ENCODE measurements at regions not wholly inside any gene's neighbourhood (a gene's known extent, or its start where the extent isn't known, plus 50 kb on each side); places are given as distances from the start of the nearest gene placed in this dataset.

- Histone ChIP-seq H3F3A (ENCODE audit: insufficient read depth, low read length) (no peaks in the 10 kb centered on the region), H3K4me1 (ENCODE audit: low read length) (no peaks in the 10 kb centered on the region), H3K36me3 (replicated peaks; ENCODE audit: insufficient read depth, low read length) (no peaks in the 10 kb centered on the region), H3K79me2 (ENCODE audit: low read length) (no peaks in the 10 kb centered on the region), H3K9me3 (replicated peaks; ENCODE audit: insufficient read depth, low read length) (no peaks in the 10 kb centered on the region), H4K20me1 (ENCODE audit: insufficient read depth, low read length) (no peaks in the 10 kb centered on the region), H2AFZ (ENCODE audit: low read length) (no peak overlapping the region), H3K9ac (ENCODE audit: low read length) (no peak overlapping the region), H3K4me3 (ENCODE audit: low read length) (no peak overlapping the region), H3K9me2 (replicated peaks; ENCODE audit: insufficient read depth, low read length) (no peaks in the 10 kb centered on the region), H3K4me2 (ENCODE audit: low read depth, low read length) (no peak overlapping the region), H3K27me3 (replicated peaks; ENCODE audit: insufficient read depth, low read length) (no peaks in the 10 kb centered on the region), H3K27ac (ENCODE audit: low read length) (no peak overlapping the region)
- TF ChIP-seq EZH2 (optimal IDR thresholded peaks at IDR 0.05; ENCODE audit: low read depth, low read length) = no peak
- no peak for TF ChIP-seq CTCF (IDR thresholded peaks at IDR 0.05; ENCODE audit: low read length)
- TF ChIP-seq EZH2phosphoT487 (IDR thresholded peaks at IDR 0.05; ENCODE audit: low read length) = no peak
- no peak for DNase-seq
Observed at GRCh38 chr2:58535990-58536389, 294.9 kb upstream of the FANCL start.

GRCh38 chr2:58535182-58535581 is 294.1 kb upstream of the FANCL start:
- no peaks in the 10 kb centered on the region for H3K4me1 ChIP-seq (ENCODE audit: low read length)
- H3K79me2 ChIP-seq (ENCODE audit: low read length) = no peaks in the 10 kb centered on the region
- H4K20me1 ChIP-seq (ENCODE audit: insufficient read depth, low read length) = no peaks in the 10 kb centered on the region
- H3K9me3 ChIP-seq (replicated peaks; ENCODE audit: insufficient read depth, low read length) = no peaks in the 10 kb centered on the region
- H3K9ac ChIP-seq (ENCODE audit: low read length) = no peak overlapping the region
- no peaks in the 10 kb centered on the region for H3K36me3 ChIP-seq (replicated peaks; ENCODE audit: insufficient read depth, low read length)
- H3K4me3 ChIP-seq (ENCODE audit: low read length) = no peak overlapping the region
- no peak for DNase-seq
- H2AFZ ChIP-seq (ENCODE audit: low read length) = no peak overlapping the region
- H3K4me2 ChIP-seq (ENCODE audit: low read depth, low read length) = no peak overlapping the region
- no peaks in the 10 kb centered on the region for H3K27me3 ChIP-seq (replicated peaks; ENCODE audit: insufficient read depth, low read length)
- no peaks in the 10 kb centered on the region for H3F3A ChIP-seq (ENCODE audit: insufficient read depth, low read length)
- no peak overlapping the region for H3K27ac ChIP-seq (ENCODE audit: low read length)
- TF ChIP-seq EZH2 (optimal IDR thresholded peaks at IDR 0.05; ENCODE audit: low read depth, low read length) = no peak
- TF ChIP-seq EZH2phosphoT487 (IDR thresholded peaks at IDR 0.05; ENCODE audit: low read length) = no peak
- H3K9me2 ChIP-seq (replicated peaks; ENCODE audit: insufficient read depth, low read length) = no peaks in the 10 kb centered on the region

- Histone ChIP-seq H2AFZ (ENCODE audit: low read length) (no peak overlapping the region), H3K9me3 (replicated peaks; ENCODE audit: insufficient read depth, low read length) (no peaks in the 10 kb centered on the region), H3F3A (ENCODE audit: insufficient read depth, low read length) (no peaks in the 10 kb centered on the region), H3K4me3 (ENCODE audit: low read length) (no peak overlapping the region), H3K9me2 (replicated peaks; ENCODE audit: insufficient read depth, low read length) (no peaks in the 10 kb centered on the region), H4K20me1 (ENCODE audit: insufficient read depth, low read length) (no peaks in the 10 kb centered on the region), H3K4me1 (ENCODE audit: low read length) (no peaks in the 10 kb centered on the region), H3K4me2 (ENCODE audit: low read depth, low read length) (no peak overlapping the region), H3K9ac (ENCODE audit: low read length) (no peak overlapping the region), H3K27me3 (replicated peaks; ENCODE audit: insufficient read depth, low read length) (no peaks in the 10 kb centered on the region), H3K79me2 (ENCODE audit: low read length) (no peaks in the 10 kb centered on the region), H3K27ac (ENCODE audit: low read length) (no peak overlapping the region), H3K36me3 (replicated peaks; ENCODE audit: insufficient read depth, low read length) (no peaks in the 10 kb centered on the region)
- no peak for TF ChIP-seq CTCF (IDR thresholded peaks at IDR 0.05; ENCODE audit: low read length)
- no peak for TF ChIP-seq EZH2 (optimal IDR thresholded peaks at IDR 0.05; ENCODE audit: low read depth, low read length)
- no peak for TF ChIP-seq EZH2phosphoT487 (IDR thresholded peaks at IDR 0.05; ENCODE audit: low read length)
- DNase-seq = no peak
Observed at GRCh38 chr2:58533376-58533775, 292.3 kb upstream of the FANCL start.

- Histone ChIP-seq H3K79me2 (ENCODE audit: low read length) (no peaks in the 10 kb centered on the region), H3K4me2 (ENCODE audit: low read depth, low read length) (no peak overlapping the region)
Observed at GRCh38 chr2:58532641-58533040, 291.5 kb upstream of the FANCL start.

More at GRCh38 chr2:58532641-58533040, 291.5 kb upstream of the FANCL start:
- no peaks in the 10 kb centered on the region for H3F3A ChIP-seq (ENCODE audit: insufficient read depth, low read length)
- no peak for TF ChIP-seq EZH2phosphoT487 (IDR thresholded peaks at IDR 0.05; ENCODE audit: low read length)
- DNase-seq = no peak
- no peak overlapping the region for H3K4me3 ChIP-seq (ENCODE audit: low read length)
- no peaks in the 10 kb centered on the region for H3K27me3 ChIP-seq (replicated peaks; ENCODE audit: insufficient read depth, low read length)
- H3K36me3 ChIP-seq (replicated peaks; ENCODE audit: insufficient read depth, low read length) = no peaks in the 10 kb centered on the region
- no peaks in the 10 kb centered on the region for H4K20me1 ChIP-seq (ENCODE audit: insufficient read depth, low read length)
- H3K27ac ChIP-seq (ENCODE audit: low read length) = no peak overlapping the region
- H3K9me3 ChIP-seq (replicated peaks; ENCODE audit: insufficient read depth, low read length) = no peaks in the 10 kb centered on the region
- no peaks in the 10 kb centered on the region for H3K9me2 ChIP-seq (replicated peaks; ENCODE audit: insufficient read depth, low read length)
- no peak overlapping the region for H2AFZ ChIP-seq (ENCODE audit: low read length)
- no peak overlapping the region for H3K9ac ChIP-seq (ENCODE audit: low read length)
- no peaks in the 10 kb centered on the region for H3K4me1 ChIP-seq (ENCODE audit: low read length)

Measured in MM.1S (cell line).